ENCODE measurements at regions not wholly inside any gene's neighbourhood (a gene's known extent, or its start where the extent isn't known, plus 50 kb on each side); places are given as distances from the start of the nearest gene placed in this dataset.

GRCh38 chr2:239739206-239739605 is 285.9 kb downstream of the NDUFA10 start:
- TF ChIP-seq, protein P1, sequence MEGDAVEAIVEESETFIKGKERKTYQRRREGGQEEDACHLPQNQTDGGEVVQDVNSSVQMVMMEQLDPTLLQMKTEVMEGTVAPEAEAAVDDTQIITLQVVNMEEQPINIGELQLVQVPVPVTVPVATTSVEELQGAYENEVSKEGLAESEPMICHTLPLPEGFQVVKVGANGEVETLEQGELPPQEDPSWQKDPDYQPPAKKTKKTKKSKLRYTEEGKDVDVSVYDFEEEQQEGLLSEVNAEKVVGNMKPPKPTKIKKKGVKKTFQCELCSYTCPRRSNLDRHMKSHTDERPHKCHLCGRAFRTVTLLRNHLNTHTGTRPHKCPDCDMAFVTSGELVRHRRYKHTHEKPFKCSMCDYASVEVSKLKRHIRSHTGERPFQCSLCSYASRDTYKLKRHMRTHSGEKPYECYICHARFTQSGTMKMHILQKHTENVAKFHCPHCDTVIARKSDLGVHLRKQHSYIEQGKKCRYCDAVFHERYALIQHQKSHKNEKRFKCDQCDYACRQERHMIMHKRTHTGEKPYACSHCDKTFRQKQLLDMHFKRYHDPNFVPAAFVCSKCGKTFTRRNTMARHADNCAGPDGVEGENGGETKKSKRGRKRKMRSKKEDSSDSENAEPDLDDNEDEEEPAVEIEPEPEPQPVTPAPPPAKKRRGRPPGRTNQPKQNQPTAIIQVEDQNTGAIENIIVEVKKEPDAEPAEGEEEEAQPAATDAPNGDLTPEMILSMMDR (IDR thresholded peaks at IDR 0.05; ENCODE audit: low read depth, low read length, missing control alignments) = no peak
- in situ Hi-C loops (cut with HindIII; ENCODE audit: low sequenced_read_pairs) = no loop called here
- no peak overlapping the region for H3K4me3 ChIP-seq (ENCODE audit: low read depth, low read length)
- no peak for DNase-seq (ENCODE audit: low read depth)

DNA sequence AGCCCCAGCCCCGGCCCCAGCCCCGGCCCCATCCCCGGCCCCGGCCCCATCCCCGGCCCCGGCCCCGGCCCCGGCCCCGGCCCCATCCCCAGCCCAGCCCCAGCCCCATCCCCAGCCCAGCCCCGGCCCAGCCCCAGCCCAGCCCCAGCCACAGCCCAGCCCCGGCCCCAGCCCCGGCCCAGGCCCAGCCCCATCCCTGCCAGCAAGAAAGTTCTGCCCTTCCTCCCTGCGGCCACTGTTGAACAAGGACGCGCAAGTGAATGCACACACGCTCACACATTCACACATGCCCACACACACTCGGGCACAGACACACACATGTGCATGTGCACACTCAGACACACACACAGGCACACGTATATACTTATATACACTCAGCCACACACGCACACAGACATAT is 287.0 kb downstream of the NDUFA10 start:
- H3K4me3 ChIP-seq (ENCODE audit: low read depth, low read length) = no peak overlapping the region
- in situ Hi-C loops (cut with HindIII; ENCODE audit: low sequenced_read_pairs) = no loop called here
- TF ChIP-seq, protein P1 (IDR thresholded peaks at IDR 0.05; ENCODE audit: low read depth, low read length, missing control alignments) = no peak
- no peak for DNase-seq (ENCODE audit: low read depth)

GRCh38 chr2:239737144-239737463 is 288.0 kb downstream of the NDUFA10 start:
- TF ChIP-seq, protein P1 (IDR thresholded peaks at IDR 0.05; ENCODE audit: low read depth, low read length, missing control alignments) = no peak
- no peak for DNase-seq (ENCODE audit: low read depth)
- H3K4me3 ChIP-seq (ENCODE audit: low read depth, low read length) = no peak overlapping the region
- in situ Hi-C loops (cut with HindIII; ENCODE audit: low sequenced_read_pairs) = no loop called here

GRCh38 chr2:239736358-239737143 is 288.6 kb downstream of the NDUFA10 start:
- no peak for DNase-seq (ENCODE audit: low read depth)
- H3K4me3 ChIP-seq (ENCODE audit: low read depth, low read length) = no peak overlapping the region
- in situ Hi-C loops (cut with HindIII; ENCODE audit: low sequenced_read_pairs) = no loop called here
- TF ChIP-seq, protein P1 (IDR thresholded peaks at IDR 0.05; ENCODE audit: low read depth, low read length, missing control alignments) = no peak

GRCh38 chr2:239735829-239736357 is 289.2 kb downstream of the NDUFA10 start:
- no peak for DNase-seq (ENCODE audit: low read depth)
- no peak overlapping the region for H3K4me3 ChIP-seq (ENCODE audit: low read depth, low read length)
- TF ChIP-seq, protein P1 (IDR thresholded peaks at IDR 0.05; ENCODE audit: low read depth, low read length, missing control alignments) = no peak
- in situ Hi-C loops (cut with HindIII; ENCODE audit: low sequenced_read_pairs) = no loop called here

- DNase-seq (ENCODE audit: low read depth) = no peak
- H3K4me3 ChIP-seq (ENCODE audit: low read depth, low read length) = no peak overlapping the region
- TF ChIP-seq, protein P1 (IDR thresholded peaks at IDR 0.05; ENCODE audit: low read depth, low read length, missing control alignments) = no peak
- in situ Hi-C loops (cut with HindIII; ENCODE audit: low sequenced_read_pairs) = no loop called here
Measured at GRCh38 chr2:239735131-239735828, 289.9 kb downstream of the NDUFA10 start.
